HAP-1 (cell line): ENCODE measurements at regions not wholly inside any gene's neighbourhood (a gene's known extent, or its start where the extent isn't known, plus 50 kb on each side); places are given as distances from the start of the nearest gene placed in this dataset.

Experiments used
- DNase-seq, 2 experiments: peaks; one replicate each; pipeline ENCODE4 v3.0.0-alpha.2; 2016 to 2020; ENCODE audit warnings: low spot score in 2 of 2
- H3K27me3 ChIP-seq: fragments of 250-450 bp; sonication (Bioruptor Pico); 2 replicates; pipeline ENCODE4 v1.5.1; 2020; ENCODE audit warnings: low read depth, mild to moderate bottlenecking, moderate library complexity
- H3K36me3 ChIP-seq: fragments of 250-450 bp; sonication (Bioruptor Pico); replicated peaks from 2 replicates; pipeline ENCODE4 v1.5.1; 2020; ENCODE audit warnings: mild to moderate bottlenecking
- H3K4me1 ChIP-seq: fragments of 250-450 bp; sonication (Bioruptor Pico); 2 replicates; pipeline ENCODE4 v1.5.1; 2020; ENCODE audit warnings: mild to moderate bottlenecking
- H3K4me3 ChIP-seq: fragments of 250-450 bp; sonication (Bioruptor Pico); 2 replicates; pipeline ENCODE4 v1.5.1; 2020; ENCODE audit warnings: mild to moderate bottlenecking, moderate library complexity
- H3K9me3 ChIP-seq: fragments of 250-450 bp; sonication (Bioruptor Pico); 2 replicates; pipeline ENCODE4 v1.5.1; 2020; ENCODE audit warnings: mild to moderate bottlenecking, moderate library complexity
- in situ Hi-C: fragments of 300-500 bp; cut with MboI; formaldehyde crosslinking; loops from 3 replicates; pipeline ENCODE4 v1.14.3; 2020; ENCODE audit warnings: low sequenced_read_pairs, inconsistent platforms, mixed read lengths

DNA sequence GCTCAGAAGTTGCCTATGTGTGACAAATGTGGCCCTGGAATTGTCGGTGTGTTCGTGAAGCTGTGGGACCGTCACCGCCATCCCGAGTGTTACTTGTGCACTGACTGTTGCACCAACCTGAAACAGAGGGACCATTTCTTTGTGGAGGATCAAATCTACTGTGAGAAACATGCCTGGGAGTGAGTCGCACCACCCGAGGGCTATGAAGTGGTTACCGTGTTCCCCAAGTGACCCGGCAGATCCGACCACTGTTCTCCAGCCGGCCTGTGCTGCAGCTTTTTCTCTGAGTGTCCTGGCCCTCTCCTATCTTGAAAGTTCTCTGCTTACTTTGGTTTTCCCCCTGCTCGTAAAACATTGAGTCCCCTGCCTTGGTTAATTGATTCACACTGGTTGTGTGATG is 65.3 kb downstream of the VCPKMT start:
- H3K36me3 ChIP-seq = no peaks in the 10 kb centered on the region
- H3K4me1 ChIP-seq = no peaks in the 10 kb centered on the region
- no peaks in the 10 kb centered on the region for H3K27me3 ChIP-seq
- H3K9me3 ChIP-seq = no peaks in the 10 kb centered on the region; the same call in 1 of the 2 replicates
- H3K4me3 ChIP-seq = no peak overlapping the region
- in situ Hi-C loops = no loop called here
- DNase-seq = no peak

DNA sequence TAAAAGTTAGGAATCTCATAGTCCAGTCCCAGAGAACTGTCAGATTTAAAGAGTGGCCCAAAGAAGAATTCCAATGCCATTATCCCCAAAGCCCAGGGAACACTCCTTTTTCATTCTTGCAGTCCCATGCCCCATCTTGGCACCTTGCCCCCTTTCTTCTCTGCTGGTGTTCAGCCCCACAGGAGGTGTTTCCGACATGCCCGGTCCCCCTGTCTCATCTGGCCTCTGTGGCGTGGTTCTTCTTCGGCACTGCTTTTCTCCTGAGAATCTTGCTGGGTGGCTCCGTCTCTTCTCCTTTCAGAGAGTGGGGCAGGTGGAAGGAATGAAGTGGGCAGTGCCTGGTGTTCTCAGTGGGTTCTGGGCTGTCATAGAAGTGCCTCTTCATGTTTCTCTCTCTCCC is 64.7 kb downstream of the VCPKMT start:
- in situ Hi-C loops = no loop called here

GRCh38 chr14:50052517-50052916 is 63.9 kb downstream of the VCPKMT start:
- in situ Hi-C loops = no loop called here
- no peak overlapping the region for H3K4me3 ChIP-seq
- no peak for DNase-seq

More for the DNA sequence above, 64.7 kb downstream of the VCPKMT start:
- DNase-seq = no peak
- no peaks in the 10 kb centered on the region for H3K4me1 ChIP-seq
- H3K9me3 ChIP-seq = no peaks in the 10 kb centered on the region; the same call in 1 of the 2 replicates
- H3K27me3 ChIP-seq = no peaks in the 10 kb centered on the region
- no peaks in the 10 kb centered on the region for H3K36me3 ChIP-seq
- no peak overlapping the region for H3K4me3 ChIP-seq

GRCh38 chr14:50053935-50054334 is 62.4 kb downstream of the VCPKMT start:
- Histone ChIP-seq H3K4me1 (no peaks in the 10 kb centered on the region), H3K4me3 (no peak overlapping the region), H3K27me3 (no peaks in the 10 kb centered on the region), H3K9me3 (no peaks in the 10 kb centered on the region; the same call in 1 of the 2 replicates), H3K36me3 (no peaks in the 10 kb centered on the region)
- no peak for DNase-seq
- in situ Hi-C loops = no loop called here

More at GRCh38 chr14:50052517-50052916, 63.9 kb downstream of the VCPKMT start:
- no peaks in the 10 kb centered on the region; the same call in 1 of the 2 replicates for H3K9me3 ChIP-seq
- H3K4me1 ChIP-seq = no peaks in the 10 kb centered on the region
- H3K27me3 ChIP-seq = no peaks in the 10 kb centered on the region
- no peaks in the 10 kb centered on the region for H3K36me3 ChIP-seq

DNA sequence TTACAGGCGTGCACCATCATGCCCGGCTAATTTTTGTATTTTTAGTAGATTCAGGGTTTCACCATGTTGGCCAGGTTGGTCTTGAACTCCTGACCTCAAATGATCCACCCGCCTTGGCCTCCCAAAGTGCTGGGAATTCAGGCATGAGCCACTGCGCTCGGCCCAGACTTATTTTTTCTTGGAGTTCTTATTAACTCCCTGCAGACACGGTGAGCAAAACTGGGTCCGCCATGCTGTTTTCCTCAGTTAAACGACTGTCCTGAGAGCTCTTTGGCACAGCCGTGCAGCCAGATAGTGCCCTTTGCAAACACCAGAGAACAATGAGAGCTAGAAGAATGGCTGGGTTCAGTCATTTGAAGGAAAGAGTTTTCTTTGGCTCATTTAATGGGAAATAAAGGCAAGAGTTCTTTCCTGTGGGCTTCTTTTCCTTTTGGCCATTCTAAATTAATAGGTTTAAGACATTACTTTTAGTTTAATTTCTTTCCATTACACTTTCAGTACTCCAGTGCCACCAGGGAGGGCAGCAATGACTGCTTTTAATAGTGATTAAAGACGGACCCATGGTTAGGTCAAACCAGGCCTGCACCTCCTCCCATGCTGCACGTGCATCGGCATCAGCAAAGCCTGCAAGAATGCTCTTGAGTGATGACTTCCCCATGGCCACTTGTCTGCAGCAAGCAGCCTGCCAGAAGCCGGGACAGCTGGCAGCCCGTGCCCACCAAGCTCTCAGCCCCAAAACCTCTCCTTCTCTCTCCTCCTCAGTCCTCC is 60.7 kb downstream of the VCPKMT start:
- no peak for DNase-seq
- Histone ChIP-seq H3K36me3 (no peaks in the 10 kb centered on the region), H3K27me3 (no peaks in the 10 kb centered on the region), H3K4me1 (no peaks in the 10 kb centered on the region), H3K4me3 (no peak overlapping the region), H3K9me3 (no peaks in the 10 kb centered on the region; the same call in 1 of the 2 replicates)
- in situ Hi-C loops = no loop called here

GRCh38 chr14:50056435-50056834 is 59.9 kb downstream of the VCPKMT start:
- Histone ChIP-seq H3K4me1 (no peaks in the 10 kb centered on the region), H3K36me3 (no peaks in the 10 kb centered on the region), H3K27me3 (no peaks in the 10 kb centered on the region), H3K4me3 (no peak overlapping the region), H3K9me3 (no peaks in the 10 kb centered on the region; the same call in 1 of the 2 replicates)
- in situ Hi-C loops = no loop called here
- DNase-seq = no peak

DNA sequence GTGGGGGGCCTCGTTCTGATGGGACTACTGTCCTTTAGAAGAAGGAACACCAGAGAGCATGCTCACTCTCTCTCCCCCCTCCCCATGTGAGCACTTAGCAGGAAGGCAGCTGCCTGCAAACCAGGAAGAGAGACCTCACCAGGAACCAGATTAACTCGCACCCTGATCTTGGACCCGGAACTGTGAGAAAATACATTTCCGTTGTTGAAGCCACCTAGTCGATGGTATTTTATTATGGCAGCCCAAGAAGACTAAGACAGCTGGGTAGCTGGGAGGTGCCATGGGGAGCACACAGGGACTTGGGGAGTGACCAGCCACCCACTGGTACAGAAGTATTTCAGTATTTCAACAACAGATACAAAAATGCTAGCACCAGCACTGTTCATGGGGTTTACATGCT is 59.0 kb downstream of the VCPKMT start:
- no peak for DNase-seq
- in situ Hi-C loops = no loop called here
- no peaks in the 10 kb centered on the region; the same call in 1 of the 2 replicates for H3K9me3 ChIP-seq
- H3K27me3 ChIP-seq = no peaks in the 10 kb centered on the region
- no peak overlapping the region for H3K4me3 ChIP-seq
- no peaks in the 10 kb centered on the region for H3K36me3 ChIP-seq
- peaks cover 9% of the 10 kb centered on the region for H3K4me1 ChIP-seq

DNA sequence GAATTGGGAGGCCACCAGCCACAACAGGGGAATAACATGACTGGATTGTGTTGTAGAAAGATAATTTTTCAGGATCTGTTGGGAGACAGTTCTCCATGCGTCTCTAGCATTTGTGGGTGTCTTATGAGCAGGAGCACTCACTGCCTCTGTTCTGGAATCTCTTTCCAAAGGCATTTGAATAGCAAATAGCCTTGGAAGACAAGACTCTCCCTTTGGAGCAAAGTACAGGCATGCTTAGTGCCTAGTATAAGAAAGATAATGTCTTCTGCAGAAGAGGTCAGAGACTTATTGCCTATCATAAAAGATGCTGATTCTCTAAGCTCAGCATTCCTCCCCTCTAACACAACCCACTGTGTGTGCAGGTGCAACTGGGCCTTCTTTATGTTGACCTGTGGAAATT is 58.3 kb downstream of the VCPKMT start:
- in situ Hi-C loops = no loop called here
- H3K4me1 ChIP-seq = peaks cover 16% of the 10 kb centered on the region
- no peaks in the 10 kb centered on the region for H3K27me3 ChIP-seq

More for the DNA sequence above, 58.3 kb downstream of the VCPKMT start:
- Histone ChIP-seq H3K4me3 (no peak overlapping the region), H3K9me3 (no peaks in the 10 kb centered on the region; the same call in 1 of the 2 replicates), H3K36me3 (no peaks in the 10 kb centered on the region)
- DNase-seq = no peak
